HG03196 (cell line): ENCODE measurements at regions not wholly inside any gene's neighbourhood (a gene's known extent, or its start where the extent isn't known, plus 50 kb on each side); places are given as distances from the start of the nearest gene placed in this dataset.
"Not testable (repeated sequence)": the region's sequence is repeated elsewhere in the genome, so short reads cannot be mapped to it uniquely, and the experiment has no call there.

Experiments
- ATAC-seq: cut with Tn5 transposase; IDR thresholded peaks from one replicate; pipeline ENCODE4 v1.9.1; 2021; ENCODE audit not compliant: unreplicated experiment

GRCh38 chr13:56558698-56559320 is 581.9 kb upstream of the PRR20A start:
- ATAC-seq, result no peak

GRCh38 chr13:56561327-56561726 is 579.4 kb upstream of the PRR20A start:
- ATAC-seq, result no peak

DNA sequence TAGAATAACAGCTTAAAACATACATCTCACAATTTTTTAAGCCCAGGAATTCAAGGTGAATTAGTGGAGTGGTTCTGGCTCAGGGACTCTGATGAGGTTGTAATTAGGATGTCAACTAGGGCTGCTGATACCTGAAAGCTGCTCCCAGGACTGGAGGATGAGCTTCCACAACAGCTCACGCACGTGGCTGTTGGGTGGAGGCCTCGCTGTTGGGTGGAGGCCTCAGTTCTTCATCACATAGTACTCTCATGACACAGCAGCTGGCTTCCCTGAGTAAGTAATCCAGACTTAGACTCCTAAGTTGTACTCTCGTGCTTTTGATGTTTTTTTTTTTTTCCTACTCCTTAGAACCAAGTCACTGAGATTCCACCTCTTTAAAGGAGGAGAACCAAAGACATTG is 577.1 kb upstream of the PRR20A start:
- no peak for ATAC-seq

DNA sequence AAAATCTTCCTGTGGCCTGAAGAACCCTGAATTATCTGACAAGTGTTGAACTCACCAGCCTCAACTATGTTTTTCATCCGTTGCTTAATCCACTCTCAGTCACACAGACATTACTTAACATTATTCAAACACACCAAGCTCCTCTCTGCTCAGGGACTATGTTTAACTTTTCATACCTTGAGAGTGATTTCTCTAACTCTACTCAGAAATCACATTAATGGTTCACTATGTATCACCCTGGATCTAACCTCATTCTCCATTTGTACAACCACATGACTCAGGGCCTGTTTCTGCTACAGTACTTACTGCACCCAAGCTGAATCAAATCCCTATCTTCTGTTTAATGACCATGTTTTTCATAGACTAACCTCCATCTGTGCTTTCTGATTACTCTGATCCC is 553.7 kb upstream of the PRR20A start:
- ATAC-seq, result no peak

DNA sequence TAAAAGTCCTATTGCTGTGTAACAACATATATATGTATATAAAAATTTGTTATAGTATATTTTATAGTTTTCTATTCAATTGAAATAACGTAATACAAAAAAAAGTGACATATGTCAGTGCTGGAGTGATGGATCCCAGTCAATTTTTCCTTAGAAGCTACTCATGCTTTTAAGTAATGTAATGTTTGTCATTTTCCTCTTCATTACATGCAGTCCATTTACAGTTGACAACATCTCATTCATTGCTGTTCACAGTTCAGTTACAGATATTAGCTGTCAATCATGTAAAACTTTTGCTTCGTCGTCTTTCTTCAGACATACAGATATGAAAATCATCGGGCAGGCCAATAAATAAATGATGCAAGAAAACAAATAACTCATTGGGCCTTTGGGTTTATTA is 525.1 kb upstream of the PRR20A start:
- no peak for ATAC-seq

- ATAC-seq, result no peak
Observed at GRCh38 chr13:56622840-56623239, 517.9 kb upstream of the PRR20A start.

- not testable (repeated sequence) for ATAC-seq
Observed at GRCh38 chr13:56628886-56629285, 511.8 kb upstream of the PRR20A start.

GRCh38 chr13:56631060-56631459 is 509.7 kb upstream of the PRR20A start:
- not testable (repeated sequence) for ATAC-seq

- no peak for ATAC-seq
Observed at GRCh38 chr13:56653043-56653442, 487.7 kb upstream of the PRR20A start.

- ATAC-seq, result no peak
Observed at GRCh38 chr13:56659041-56659471, 481.7 kb upstream of the PRR20A start.

GRCh38 chr13:56670563-56670962 is 470.2 kb upstream of the PRR20A start:
- no peak for ATAC-seq

DNA sequence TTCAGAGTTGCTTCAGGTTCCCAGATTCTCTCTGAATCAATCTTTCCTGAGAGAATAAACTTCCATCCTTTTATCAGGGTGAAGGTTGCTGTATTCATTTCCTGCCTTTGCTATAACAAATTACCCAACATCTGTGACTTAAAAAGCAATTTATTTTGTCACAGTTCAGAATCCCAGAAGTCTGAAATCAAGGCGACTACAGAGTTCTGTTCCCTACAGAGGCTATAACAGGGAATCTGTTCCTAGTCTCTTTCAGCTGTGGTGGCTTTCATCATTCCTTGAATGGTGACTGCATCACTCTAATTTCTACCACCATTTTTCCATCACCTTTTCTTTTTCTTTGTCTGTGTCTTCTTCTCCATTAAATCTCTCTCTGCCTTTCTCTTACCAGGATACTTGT is 459.3 kb upstream of the PRR20A start:
- no peak for ATAC-seq

DNA sequence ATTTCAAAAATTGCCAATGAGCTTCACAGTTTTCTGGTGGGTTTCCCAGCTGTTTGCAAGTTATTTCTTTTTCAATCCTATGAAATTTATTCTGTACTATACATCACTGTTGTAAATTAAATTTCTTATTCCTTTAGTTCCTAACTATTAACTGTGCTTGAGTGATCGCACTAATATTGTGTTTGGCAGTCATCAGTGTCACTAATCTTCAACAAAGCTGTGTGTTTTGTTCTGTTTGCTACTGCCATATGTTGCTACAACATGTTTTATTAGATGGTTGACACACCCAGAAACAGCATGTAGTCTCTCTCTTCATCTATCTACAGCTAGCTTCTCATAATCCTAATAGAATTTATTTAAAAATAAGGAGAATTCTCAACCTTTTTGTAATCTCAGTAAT is 453.6 kb upstream of the PRR20A start:
- ATAC-seq, result no peak

GRCh38 chr13:56697011-56697410 is 443.7 kb upstream of the PRR20A start:
- no peak for ATAC-seq

DNA sequence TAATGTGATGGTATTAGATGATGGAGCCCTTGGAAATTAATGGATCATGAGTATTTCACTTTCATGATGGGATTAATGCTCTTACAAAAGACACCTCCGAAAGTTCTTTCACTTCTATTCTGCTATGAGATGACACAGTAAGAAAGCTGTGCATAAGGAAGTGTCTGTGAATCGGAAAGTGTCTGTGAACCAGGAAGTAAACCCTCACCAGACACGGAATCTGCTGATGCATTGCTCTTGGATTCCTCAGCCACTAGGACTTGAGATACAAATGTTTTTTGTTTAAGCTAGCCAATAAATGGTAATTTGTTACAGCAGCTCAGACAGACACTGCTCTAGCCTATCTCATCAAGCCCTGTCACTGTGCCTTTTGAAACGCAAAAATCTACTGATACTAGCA is 440.4 kb upstream of the PRR20A start:
- no peak for ATAC-seq

GRCh38 chr13:56706485-56706884 is 434.2 kb upstream of the PRR20A start:
- ATAC-seq, result no peak

DNA sequence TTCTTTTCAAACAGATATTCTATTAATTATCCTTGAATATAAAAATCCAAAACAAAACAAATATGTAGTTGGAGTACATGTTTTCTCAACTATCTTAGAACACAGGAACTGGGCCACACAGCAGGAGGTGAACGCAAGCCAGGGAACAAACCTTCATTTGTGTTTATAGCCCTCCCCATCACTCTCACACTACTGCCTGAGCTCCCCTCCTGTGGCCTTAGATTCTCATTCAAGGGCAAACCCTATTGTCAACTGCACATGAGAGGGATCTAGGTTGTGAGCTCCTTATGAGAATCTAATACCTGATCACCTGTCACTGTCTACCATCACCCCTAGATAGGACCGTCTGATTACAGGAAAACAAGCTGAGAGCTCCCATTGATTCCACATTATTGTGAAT is 427.1 kb upstream of the PRR20A start:
- ATAC-seq, result no peak

DNA sequence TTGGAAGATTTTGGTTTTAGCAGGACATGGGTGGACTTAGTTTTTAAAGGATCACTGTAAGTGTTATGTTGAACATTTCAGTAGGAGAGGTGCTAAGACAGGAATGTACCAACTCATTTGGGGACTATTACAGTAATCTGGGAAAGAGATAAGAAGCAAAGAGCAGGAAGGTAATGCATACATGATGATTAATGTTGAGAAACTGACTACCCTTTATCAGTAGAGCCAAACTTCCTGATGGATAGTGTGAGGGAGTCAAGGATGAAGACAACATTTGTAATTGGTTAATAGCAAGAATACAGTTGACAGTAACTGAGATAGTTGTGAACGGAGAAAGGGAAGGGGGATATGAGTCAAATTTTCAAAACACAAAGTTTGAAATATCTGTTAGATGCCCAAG is 421.9 kb upstream of the PRR20A start:
- ATAC-seq, result no peak

DNA sequence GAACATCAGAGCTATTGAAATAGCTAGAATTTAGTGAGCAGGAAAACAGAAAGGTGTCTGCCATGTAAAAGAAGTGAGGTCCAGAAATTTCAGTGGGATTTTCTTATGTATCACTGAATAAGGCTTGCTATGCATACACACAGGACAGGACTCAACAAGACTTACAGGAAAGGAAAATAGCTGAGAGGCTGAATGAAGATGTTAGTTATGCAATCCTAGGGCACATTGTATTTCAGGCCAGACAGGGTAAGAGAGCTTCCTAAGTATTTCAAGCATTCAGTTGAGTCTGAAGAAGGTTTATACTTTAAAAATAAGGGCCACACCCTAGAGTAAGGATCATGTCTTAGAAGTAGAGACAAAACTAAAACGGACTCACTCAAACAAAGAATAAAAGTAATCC is 419.9 kb upstream of the PRR20A start:
- ATAC-seq, result no peak

DNA sequence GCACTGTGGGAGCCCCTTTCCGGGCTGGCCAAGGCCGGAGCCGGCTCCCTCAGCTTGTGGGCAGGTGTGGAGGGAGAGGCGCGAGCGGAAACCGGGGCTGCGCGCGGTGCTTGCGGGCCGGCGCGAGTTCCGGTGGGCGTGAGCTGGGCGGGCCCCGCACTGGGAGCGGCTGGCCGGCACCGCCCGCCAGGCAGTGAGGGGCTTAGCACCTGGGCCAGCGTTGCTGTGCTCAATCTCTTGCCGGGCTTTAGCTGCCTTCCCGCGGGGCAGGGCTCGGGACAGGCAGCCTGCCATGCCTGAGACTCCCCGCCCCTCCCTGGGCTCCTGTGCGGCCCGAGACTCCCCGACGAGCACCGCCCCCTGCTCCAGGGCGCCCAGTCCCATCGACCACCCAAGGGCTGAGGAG is 405.2 kb upstream of the PRR20A start:
- no peak for ATAC-seq

GRCh38 chr13:56736966-56737365 is 403.8 kb upstream of the PRR20A start:
- no peak for ATAC-seq

GRCh38 chr13:56752636-56753035 is 388.1 kb upstream of the PRR20A start:
- no peak for ATAC-seq

GRCh38 chr13:56755181-56755935 is 385.4 kb upstream of the PRR20A start:
- ATAC-seq, result no peak
